ENCODE measurements at regions not wholly inside any gene's neighbourhood (a gene's known extent, or its start where the extent isn't known, plus 50 kb on each side); places are given as distances from the start of the nearest gene placed in this dataset.

- no peak for TF ChIP-seq EZH2 (IDR thresholded peaks at IDR 0.05; ENCODE audit: borderline replicate concordance, low read depth, low read length, poor library complexity, severe bottlenecking)
Measured at GRCh38 chr11:33521384-33521783, 179.2 kb downstream of the C11orf91 start.

GRCh38 chr11:33520112-33520511, 180.5 kb downstream of the C11orf91 start:
- no TSS peak for BruUV-seq (replicated peaks)
- no peak for TF ChIP-seq CTCF (conservative IDR thresholded peaks at IDR 0.05; ENCODE audit: low read depth, low read length)
- TF ChIP-seq EZH2 (IDR thresholded peaks at IDR 0.05; ENCODE audit: borderline replicate concordance, low read depth, low read length, poor library complexity, severe bottlenecking): no peak
- H3K27ac ChIP-seq (ENCODE audit: low read depth, low read length, poor library complexity, severe bottlenecking): no peak overlapping the region
- no peaks in the 10 kb centered on the region for H3K36me3 ChIP-seq (ENCODE audit: insufficient read depth, low read length, poor library complexity, severe bottlenecking)
- CTCF ChIA-PET: interaction anchor here (0.7 kb wide), 1 partner anchor 1099 kb away, joined by 3 read pairs; no protein-coding TSS in a partner anchor
- no peaks in the 10 kb centered on the region for H3K4me1 ChIP-seq (ENCODE audit: insufficient read depth, low read length, poor library complexity, severe bottlenecking)
- POLR2A ChIA-PET (ENCODE audit: low non-redundant PET): no interaction called here
- peaks cover 57% of the 10 kb centered on the region for H3K27me3 ChIP-seq (replicated peaks; ENCODE audit: insufficient read depth, low read depth, low read length, poor library complexity)
- DNase-seq (ENCODE audit: low spot score): no peak
- no peaks in the 10 kb centered on the region for H3K9me3 ChIP-seq (ENCODE audit: low read depth, low read length, poor library complexity, severe bottlenecking)
- H3K4me3 ChIP-seq (ENCODE audit: low read depth, low read length, poor library complexity, severe bottlenecking): no peak overlapping the region
- intact Hi-C loops (cut with micrococcal nuclease; ENCODE audit: unreplicated experiment): no loop called here

More at GRCh38 chr11:33521384-33521783, 179.2 kb downstream of the C11orf91 start:
- BruUV-seq (replicated peaks): no TSS peak
- Histone ChIP-seq H3K4me1 (ENCODE audit: insufficient read depth, low read length, poor library complexity, severe bottlenecking) (no peaks in the 10 kb centered on the region), H3K4me3 (ENCODE audit: low read depth, low read length, poor library complexity, severe bottlenecking) (no peak overlapping the region), H3K36me3 (ENCODE audit: insufficient read depth, low read length, poor library complexity, severe bottlenecking) (no peaks in the 10 kb centered on the region), H3K27ac (ENCODE audit: low read depth, low read length, poor library complexity, severe bottlenecking) (no peak overlapping the region), H3K9me3 (ENCODE audit: low read depth, low read length, poor library complexity, severe bottlenecking) (no peaks in the 10 kb centered on the region), H3K27me3 (replicated peaks; ENCODE audit: insufficient read depth, low read depth, low read length, poor library complexity) (peaks cover 49% of the 10 kb centered on the region)
- CTCF ChIA-PET: no interaction called here
- intact Hi-C loops (cut with micrococcal nuclease; ENCODE audit: unreplicated experiment): no loop called here
- POLR2A ChIA-PET (ENCODE audit: low non-redundant PET): no interaction called here
- DNase-seq (ENCODE audit: low spot score): no peak

- DNase-seq (ENCODE audit: low spot score): no peak
- H3K9me3 ChIP-seq (ENCODE audit: low read depth, low read length, poor library complexity, severe bottlenecking): no peaks in the 10 kb centered on the region
- no peak overlapping the region for H3K4me3 ChIP-seq (ENCODE audit: low read depth, low read length, poor library complexity, severe bottlenecking)
- POLR2A ChIA-PET (ENCODE audit: low non-redundant PET): interaction anchor here (0.6 kb wide), 1 partner anchor 579 kb away, joined by 4 read pairs; no protein-coding TSS in a partner anchor
- BruUV-seq (replicated peaks): no TSS peak
- peaks cover 66% of the 10 kb centered on the region for H3K27me3 ChIP-seq (replicated peaks; ENCODE audit: insufficient read depth, low read depth, low read length, poor library complexity)
- CTCF ChIA-PET: no interaction called here
- no peaks in the 10 kb centered on the region for H3K4me1 ChIP-seq (ENCODE audit: insufficient read depth, low read length, poor library complexity, severe bottlenecking)
- H3K36me3 ChIP-seq (ENCODE audit: insufficient read depth, low read length, poor library complexity, severe bottlenecking): no peaks in the 10 kb centered on the region
- no peak for TF ChIP-seq EZH2 (IDR thresholded peaks at IDR 0.05; ENCODE audit: borderline replicate concordance, low read depth, low read length, poor library complexity, severe bottlenecking)
- TF ChIP-seq CTCF (conservative IDR thresholded peaks at IDR 0.05; ENCODE audit: low read depth, low read length): no peak
- H3K27ac ChIP-seq (ENCODE audit: low read depth, low read length, poor library complexity, severe bottlenecking): no peak overlapping the region
- intact Hi-C loops (cut with micrococcal nuclease; ENCODE audit: unreplicated experiment): no loop called here
Measured at GRCh38 chr11:33515347-33515746, 185.3 kb downstream of the C11orf91 start.

All from A673 (cell line).